GM23338 (cell line): ENCODE measurements at regions not wholly inside any gene's neighbourhood (a gene's known extent, or its start where the extent isn't known, plus 50 kb on each side); places are given as distances from the start of the nearest gene placed in this dataset.

ENCODE experiments used
- ATAC-seq: fragments of 200-7000 bp; cut with Tn5 transposase; 3 replicates; pipeline ENCODE4 v1.9.1; 2020
- DNase-seq: peaks from one replicate; pipeline ENCODE4 v3.0.0-alpha.2; 2015; ENCODE audit warnings: low spot score
- H2AFZ ChIP-seq: fragments of 200-600 bp; sonication (generic); 2 replicates; pipeline ENCODE4 v1.8.0; 2016; ENCODE audit warnings: antibody characterized with exemption, mild to moderate bottlenecking, moderate library complexity
- H3F3A ChIP-seq: fragments of 200-600 bp; sonication (generic); replicated peaks from 2 replicates; pipeline ENCODE4 v1.8.0; 2017; ENCODE audit warnings: antibody characterized with exemption, mixed run types, low read depth
- H3K27ac ChIP-seq: fragments of 200-600 bp; sonication (generic); 2 replicates; pipeline ENCODE4 v1.6.1; 2016; ENCODE audit warnings: low read depth
- H3K27me3 ChIP-seq: fragments of 200-600 bp; sonication (generic); 2 replicates; pipeline ENCODE4 v1.8.0; 2016; ENCODE audit warnings: mild to moderate bottlenecking, mixed run types, moderate library complexity; ENCODE audit not compliant: insufficient read depth
- H3K36me3 ChIP-seq: fragments of 200-600 bp; sonication (generic); 2 replicates; pipeline ENCODE4 v1.8.0; 2016; ENCODE audit warnings: mild to moderate bottlenecking; ENCODE audit not compliant: insufficient read depth
- H3K4me1 ChIP-seq: fragments of 200-600 bp; sonication (generic); 2 replicates; pipeline ENCODE4 v1.8.0; 2016; ENCODE audit warnings: mild to moderate bottlenecking, moderate library complexity; ENCODE audit not compliant: insufficient read depth
- H3K4me2 ChIP-seq: fragments of 200-600 bp; sonication (generic); 2 replicates; pipeline ENCODE4 v1.7.1; 2017; ENCODE audit warnings: mixed run types
- H3K4me3 ChIP-seq: fragments of 200-600 bp; sonication (generic); 2 replicates; pipeline ENCODE4 v1.6.1; 2016; ENCODE audit warnings: mixed run types
- H3K79me2 ChIP-seq: fragments of 200-600 bp; sonication (generic); replicated peaks from 2 replicates; pipeline ENCODE4 v1.8.0; 2017; ENCODE audit warnings: mild to moderate bottlenecking; ENCODE audit not compliant: insufficient read depth
- H3K9me2 ChIP-seq: fragments of 200-600 bp; sonication (generic); 2 replicates; pipeline ENCODE4 v1.8.0; 2017; ENCODE audit not compliant: insufficient read depth
- H4K20me1 ChIP-seq: fragments of 200-600 bp; sonication (generic); replicated peaks from 2 replicates; pipeline ENCODE4 v1.8.0; 2017; ENCODE audit warnings: mild to moderate bottlenecking; ENCODE audit not compliant: insufficient read depth
- H3K27ac Mint-ChIP-seq: 2 replicates; pipeline ENCODE4 v1.8.0; 2020; ENCODE audit warnings: inconsistent platforms, mild to moderate bottlenecking, moderate library complexity, mixed read lengths
- H3K27me3 Mint-ChIP-seq: 3 replicates; pipeline ENCODE4 v1.8.0; 2022; ENCODE audit warnings: low read depth, mild to moderate bottlenecking, moderate library complexity, mixed read lengths, inconsistent platforms; ENCODE audit not compliant: insufficient read depth, poor library complexity
- H3K36me3 Mint-ChIP-seq: 3 replicates; pipeline ENCODE4 v1.8.0; 2021; ENCODE audit warnings: low read depth, mild to moderate bottlenecking, inconsistent platforms, moderate library complexity, mixed read lengths
- H3K4me1 Mint-ChIP-seq: 3 replicates; pipeline ENCODE4 v1.8.0; 2020; ENCODE audit warnings: mild to moderate bottlenecking, inconsistent platforms, mixed read lengths
- H3K4me3 Mint-ChIP-seq: 3 replicates; pipeline ENCODE4 v1.8.0; 2021; ENCODE audit warnings: moderate library complexity, mild to moderate bottlenecking, inconsistent platforms, mixed read lengths
- H3K9me3 Mint-ChIP-seq: 3 replicates; pipeline ENCODE4 v1.8.0; 2020; ENCODE audit warnings: moderate library complexity, mild to moderate bottlenecking, inconsistent platforms, mixed read lengths
- EZH2phosphoT487 ChIP-seq: fragments of 200-600 bp; sonication (generic); IDR thresholded peaks from one replicate; pipeline ENCODE4 v1.8.1; 2018; ENCODE audit warnings: antibody characterized with exemption; ENCODE audit not compliant: unreplicated experiment
- JUNB ChIP-seq: IDR thresholded peaks from one replicate; pipeline ENCODE4 v1.6.1; 2016; ENCODE audit warnings: antibody characterized with exemption; ENCODE audit not compliant: unreplicated experiment
- NANOG ChIP-seq: IDR thresholded peaks from 2 replicates; pipeline ENCODE4 v1.6.1; 2016; ENCODE audit warnings: antibody characterized with exemption, borderline replicate concordance
- POLR2AphosphoS5 ChIP-seq: IDR thresholded peaks from 2 replicates; pipeline ENCODE4 v1.6.1; 2016; ENCODE audit warnings: antibody characterized with exemption, low read depth
- STAT1 ChIP-seq: IDR thresholded peaks from one replicate; pipeline ENCODE4 v1.6.1; 2016; ENCODE audit warnings: antibody characterized with exemption; ENCODE audit not compliant: unreplicated experiment
- ZNF114 ChIP-seq: fragments of 250-450 bp; sonication (Bioruptor Pico); IDR thresholded peaks from 2 replicates; pipeline ENCODE4 v1.5.0; 2020; ENCODE audit warnings: mild to moderate bottlenecking, moderate library complexity
- ZNF331 ChIP-seq: fragments of 250-450 bp; sonication (Bioruptor Pico); IDR thresholded peaks from 2 replicates; pipeline ENCODE4 v1.5.0; 2020; ENCODE audit warnings: low read depth, mild to moderate bottlenecking, moderate library complexity
- TF ChIP-seq, protein P1 (sequence below): IDR thresholded peaks from one replicate; pipeline ENCODE4 v1.6.1; 2018; ENCODE audit warnings: antibody characterized with exemption; ENCODE audit not compliant: unreplicated experiment
- TF ChIP-seq, protein P2 (sequence below): IDR thresholded peaks from 2 replicates; pipeline ENCODE4 v1.6.1; 2016; ENCODE audit warnings: antibody characterized with exemption
- TF ChIP-seq, protein P3 (sequence below): fragments of 250-450 bp; sonication (Bioruptor Pico); IDR thresholded peaks from 2 replicates; pipeline ENCODE4 v1.5.0; 2020; ENCODE audit warnings: mild to moderate bottlenecking, moderate library complexity

DNA sequence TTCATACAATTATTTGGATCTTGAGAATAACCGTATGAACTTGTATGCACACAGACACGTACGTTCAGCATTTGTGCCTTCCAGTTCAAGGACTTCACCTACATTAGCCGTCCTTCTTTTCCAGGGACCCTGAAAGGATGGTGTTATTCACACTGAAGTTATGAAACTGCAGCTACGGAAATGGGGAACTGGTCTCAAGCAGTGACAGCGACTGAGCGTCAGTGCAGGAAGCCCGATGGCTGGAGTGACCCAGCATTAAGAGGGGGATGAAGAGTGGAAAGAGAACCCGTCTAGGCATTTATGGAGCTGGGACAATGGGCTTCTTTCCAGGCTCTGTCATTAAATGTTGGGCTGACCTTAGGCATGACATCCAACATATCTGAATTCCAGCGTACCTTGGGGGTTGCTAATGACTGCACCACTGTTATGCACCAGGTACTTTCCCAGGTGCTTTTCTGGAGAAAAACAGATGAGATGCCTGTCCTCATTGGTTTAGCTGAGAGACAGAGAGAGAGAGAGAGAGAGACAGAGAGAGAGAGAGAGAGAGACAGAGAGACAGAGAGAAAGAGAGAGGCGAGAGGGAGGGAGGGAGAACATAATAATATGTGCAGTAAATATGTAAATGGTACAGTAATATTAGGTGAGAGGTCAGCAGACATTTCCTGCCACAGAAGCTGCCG, 204.7 kb upstream of the EXOC2 start:
- H3K4me3 ChIP-seq: no peak overlapping the region
- peaks cover 5% of the 10 kb centered on the region; the same call in 1 of the 2 replicates for H3K9me2 ChIP-seq
- H3K4me3 Mint-ChIP-seq: no peak overlapping the region
- H3K4me2 ChIP-seq: no peak overlapping the region
- no peak overlapping the region for H3K27ac ChIP-seq
- no peaks in the 10 kb centered on the region for H4K20me1 ChIP-seq
- ATAC-seq (no peak), DNase-seq (no peak)
- H3K36me3 Mint-ChIP-seq: no peaks in the 10 kb centered on the region; the same call in 2 of the 3 replicates
- no peaks in the 10 kb centered on the region for H3K27me3 ChIP-seq
- no peaks in the 10 kb centered on the region for H3K4me1 Mint-ChIP-seq
- no peaks in the 10 kb centered on the region for H3F3A ChIP-seq
- H3K9me3 Mint-ChIP-seq: peaks cover 3% of the 10 kb centered on the region; the same call in 2 of the 3 replicates
- H2AFZ ChIP-seq: no peak overlapping the region
- no peaks in the 10 kb centered on the region for H3K27me3 Mint-ChIP-seq
- H3K36me3 ChIP-seq: no peaks in the 10 kb centered on the region
- no peak overlapping the region for H3K27ac Mint-ChIP-seq
- H3K4me1 ChIP-seq: no peaks in the 10 kb centered on the region
- no peaks in the 10 kb centered on the region for H3K79me2 ChIP-seq
- no peak for TF ChIP-seq JUNB
- no peak for TF ChIP-seq ZNF114 (CRISPR knock-in tag)
- TF ChIP-seq ZNF331 (CRISPR knock-in tag): no peak
- no peak for TF ChIP-seq POLR2AphosphoS5
- TF ChIP-seq, protein P1, sequence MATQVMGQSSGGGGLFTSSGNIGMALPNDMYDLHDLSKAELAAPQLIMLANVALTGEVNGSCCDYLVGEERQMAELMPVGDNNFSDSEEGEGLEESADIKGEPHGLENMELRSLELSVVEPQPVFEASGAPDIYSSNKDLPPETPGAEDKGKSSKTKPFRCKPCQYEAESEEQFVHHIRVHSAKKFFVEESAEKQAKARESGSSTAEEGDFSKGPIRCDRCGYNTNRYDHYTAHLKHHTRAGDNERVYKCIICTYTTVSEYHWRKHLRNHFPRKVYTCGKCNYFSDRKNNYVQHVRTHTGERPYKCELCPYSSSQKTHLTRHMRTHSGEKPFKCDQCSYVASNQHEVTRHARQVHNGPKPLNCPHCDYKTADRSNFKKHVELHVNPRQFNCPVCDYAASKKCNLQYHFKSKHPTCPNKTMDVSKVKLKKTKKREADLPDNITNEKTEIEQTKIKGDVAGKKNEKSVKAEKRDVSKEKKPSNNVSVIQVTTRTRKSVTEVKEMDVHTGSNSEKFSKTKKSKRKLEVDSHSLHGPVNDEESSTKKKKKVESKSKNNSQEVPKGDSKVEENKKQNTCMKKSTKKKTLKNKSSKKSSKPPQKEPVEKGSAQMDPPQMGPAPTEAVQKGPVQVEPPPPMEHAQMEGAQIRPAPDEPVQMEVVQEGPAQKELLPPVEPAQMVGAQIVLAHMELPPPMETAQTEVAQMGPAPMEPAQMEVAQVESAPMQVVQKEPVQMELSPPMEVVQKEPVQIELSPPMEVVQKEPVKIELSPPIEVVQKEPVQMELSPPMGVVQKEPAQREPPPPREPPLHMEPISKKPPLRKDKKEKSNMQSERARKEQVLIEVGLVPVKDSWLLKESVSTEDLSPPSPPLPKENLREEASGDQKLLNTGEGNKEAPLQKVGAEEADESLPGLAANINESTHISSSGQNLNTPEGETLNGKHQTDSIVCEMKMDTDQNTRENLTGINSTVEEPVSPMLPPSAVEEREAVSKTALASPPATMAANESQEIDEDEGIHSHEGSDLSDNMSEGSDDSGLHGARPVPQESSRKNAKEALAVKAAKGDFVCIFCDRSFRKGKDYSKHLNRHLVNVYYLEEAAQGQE: no peak
- no peak for TF ChIP-seq EZH2phosphoT487
- TF ChIP-seq, protein P2, sequence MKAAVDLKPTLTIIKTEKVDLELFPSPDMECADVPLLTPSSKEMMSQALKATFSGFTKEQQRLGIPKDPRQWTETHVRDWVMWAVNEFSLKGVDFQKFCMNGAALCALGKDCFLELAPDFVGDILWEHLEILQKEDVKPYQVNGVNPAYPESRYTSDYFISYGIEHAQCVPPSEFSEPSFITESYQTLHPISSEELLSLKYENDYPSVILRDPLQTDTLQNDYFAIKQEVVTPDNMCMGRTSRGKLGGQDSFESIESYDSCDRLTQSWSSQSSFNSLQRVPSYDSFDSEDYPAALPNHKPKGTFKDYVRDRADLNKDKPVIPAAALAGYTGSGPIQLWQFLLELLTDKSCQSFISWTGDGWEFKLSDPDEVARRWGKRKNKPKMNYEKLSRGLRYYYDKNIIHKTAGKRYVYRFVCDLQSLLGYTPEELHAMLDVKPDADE: no peak
- TF ChIP-seq, protein P3, sequence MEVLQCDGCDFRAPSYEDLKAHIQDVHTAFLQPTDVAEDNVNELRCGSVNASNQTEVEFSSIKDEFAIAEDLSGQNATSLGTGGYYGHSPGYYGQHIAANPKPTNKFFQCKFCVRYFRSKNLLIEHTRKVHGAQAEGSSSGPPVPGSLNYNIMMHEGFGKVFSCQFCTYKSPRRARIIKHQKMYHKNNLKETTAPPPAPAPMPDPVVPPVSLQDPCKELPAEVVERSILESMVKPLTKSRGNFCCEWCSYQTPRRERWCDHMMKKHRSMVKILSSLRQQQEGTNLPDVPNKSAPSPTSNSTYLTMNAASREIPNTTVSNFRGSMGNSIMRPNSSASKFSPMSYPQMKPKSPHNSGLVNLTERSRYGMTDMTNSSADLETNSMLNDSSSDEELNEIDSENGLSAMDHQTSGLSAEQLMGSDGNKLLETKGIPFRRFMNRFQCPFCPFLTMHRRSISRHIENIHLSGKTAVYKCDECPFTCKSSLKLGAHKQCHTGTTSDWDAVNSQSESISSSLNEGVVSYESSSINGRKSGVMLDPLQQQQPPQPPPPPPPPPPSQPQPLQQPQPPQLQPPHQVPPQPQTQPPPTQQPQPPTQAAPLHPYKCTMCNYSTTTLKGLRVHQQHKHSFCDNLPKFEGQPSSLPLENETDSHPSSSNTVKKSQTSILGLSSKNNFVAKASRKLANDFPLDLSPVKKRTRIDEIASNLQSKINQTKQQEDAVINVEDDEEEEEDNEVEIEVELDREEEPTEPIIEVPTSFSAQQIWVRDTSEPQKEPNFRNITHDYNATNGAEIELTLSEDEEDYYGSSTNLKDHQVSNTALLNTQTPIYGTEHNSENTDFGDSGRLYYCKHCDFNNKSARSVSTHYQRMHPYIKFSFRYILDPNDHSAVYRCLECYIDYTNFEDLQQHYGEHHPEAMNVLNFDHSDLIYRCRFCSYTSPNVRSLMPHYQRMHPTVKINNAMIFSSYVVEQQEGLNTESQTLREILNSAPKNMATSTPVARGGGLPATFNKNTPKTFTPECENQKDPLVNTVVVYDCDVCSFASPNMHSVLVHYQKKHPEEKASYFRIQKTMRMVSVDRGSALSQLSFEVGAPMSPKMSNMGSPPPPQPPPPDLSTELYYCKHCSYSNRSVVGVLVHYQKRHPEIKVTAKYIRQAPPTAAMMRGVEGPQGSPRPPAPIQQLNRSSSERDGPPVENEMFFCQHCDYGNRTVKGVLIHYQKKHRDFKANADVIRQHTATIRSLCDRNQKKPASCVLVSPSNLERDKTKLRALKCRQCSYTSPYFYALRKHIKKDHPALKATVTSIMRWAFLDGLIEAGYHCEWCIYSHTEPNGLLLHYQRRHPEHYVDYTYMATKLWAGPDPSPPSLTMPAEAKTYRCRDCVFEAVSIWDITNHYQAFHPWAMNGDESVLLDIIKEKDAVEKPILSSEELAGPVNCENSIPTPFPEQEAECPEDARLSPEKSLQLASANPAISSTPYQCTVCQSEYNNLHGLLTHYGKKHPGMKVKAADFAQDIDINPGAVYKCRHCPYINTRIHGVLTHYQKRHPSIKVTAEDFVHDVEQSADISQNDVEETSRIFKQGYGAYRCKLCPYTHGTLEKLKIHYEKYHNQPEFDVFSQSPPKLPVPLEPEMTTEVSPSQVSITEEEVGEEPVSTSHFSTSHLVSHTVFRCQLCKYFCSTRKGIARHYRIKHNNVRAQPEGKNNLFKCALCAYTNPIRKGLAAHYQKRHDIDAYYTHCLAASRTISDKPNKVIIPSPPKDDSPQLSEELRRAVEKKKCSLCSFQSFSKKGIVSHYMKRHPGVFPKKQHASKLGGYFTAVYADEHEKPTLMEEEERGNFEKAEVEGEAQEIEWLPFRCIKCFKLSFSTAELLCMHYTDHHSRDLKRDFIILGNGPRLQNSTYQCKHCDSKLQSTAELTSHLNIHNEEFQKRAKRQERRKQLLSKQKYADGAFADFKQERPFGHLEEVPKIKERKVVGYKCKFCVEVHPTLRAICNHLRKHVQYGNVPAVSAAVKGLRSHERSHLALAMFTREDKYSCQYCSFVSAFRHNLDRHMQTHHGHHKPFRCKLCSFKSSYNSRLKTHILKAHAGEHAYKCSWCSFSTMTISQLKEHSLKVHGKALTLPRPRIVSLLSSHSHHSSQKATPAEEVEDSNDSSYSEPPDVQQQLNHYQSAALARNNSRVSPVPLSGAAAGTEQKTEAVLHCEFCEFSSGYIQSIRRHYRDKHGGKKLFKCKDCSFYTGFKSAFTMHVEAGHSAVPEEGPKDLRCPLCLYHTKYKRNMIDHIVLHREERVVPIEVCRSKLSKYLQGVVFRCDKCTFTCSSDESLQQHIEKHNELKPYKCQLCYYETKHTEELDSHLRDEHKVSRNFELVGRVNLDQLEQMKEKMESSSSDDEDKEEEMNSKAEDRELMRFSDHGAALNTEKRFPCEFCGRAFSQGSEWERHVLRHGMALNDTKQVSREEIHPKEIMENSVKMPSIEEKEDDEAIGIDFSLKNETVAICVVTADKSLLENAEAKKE (CRISPR knock-in tag): no peak
- no peak for TF ChIP-seq NANOG
- no peak for TF ChIP-seq STAT1
